GM21529 (cell line): ENCODE measurements at regions not wholly inside any gene's neighbourhood (a gene's known extent, or its start where the extent isn't known, plus 50 kb on each side); places are given as distances from the start of the nearest gene placed in this dataset.
"Not testable (repeated sequence)": the region's sequence is repeated elsewhere in the genome, so short reads cannot be mapped to it uniquely, and the experiment has no call there.

Experiments
- ATAC-seq: cut with Tn5 transposase; IDR thresholded peaks from one replicate; pipeline ENCODE4 v1.9.1; 2021; ENCODE audit not compliant: unreplicated experiment

- not testable (repeated sequence) for ATAC-seq
These were observed 137.8 kb upstream of the LCORL start for GRCh38 chr4:18159117-18159912.

- no peak for ATAC-seq
These were observed 133.8 kb upstream of the LCORL start for GRCh38 chr4:18155067-18156041.

- ATAC-seq, result no peak
These were observed 116.6 kb upstream of the LCORL start for GRCh38 chr4:18138076-18138665.

GRCh38 chr4:18134111-18134510 is 112.6 kb upstream of the LCORL start:
- ATAC-seq, result no peak

GRCh38 chr4:18130256-18130655 is 108.7 kb upstream of the LCORL start:
- ATAC-seq, result no peak

GRCh38 chr4:18128241-18128640 is 106.7 kb upstream of the LCORL start:
- ATAC-seq, result no peak

GRCh38 chr4:18127030-18127429 is 105.5 kb upstream of the LCORL start:
- ATAC-seq, result no peak

GRCh38 chr4:18113710-18114331 is 92.3 kb upstream of the LCORL start:
- ATAC-seq, result no peak

- no peak for ATAC-seq
These were observed 89.5 kb upstream of the LCORL start for GRCh38 chr4:18111081-18111480.

- ATAC-seq, result no peak
These were observed 88.5 kb upstream of the LCORL start for GRCh38 chr4:18110099-18110498.

- ATAC-seq, result no peak
These were observed 88.1 kb upstream of the LCORL start for GRCh38 chr4:18109676-18110075.

GRCh38 chr4:18107848-18108528 is 86.4 kb upstream of the LCORL start:
- ATAC-seq, result not testable (repeated sequence)

- no peak for ATAC-seq
These were observed 85.1 kb upstream of the LCORL start for GRCh38 chr4:18106620-18107019.

- peak; percentile 80 for ATAC-seq
These were observed 83.8 kb upstream of the LCORL start for GRCh38 chr4:18105030-18106011.

- no peak for ATAC-seq
These were observed 82.5 kb upstream of the LCORL start for GRCh38 chr4:18103876-18104605.

- no peak for ATAC-seq
These were observed 79.1 kb upstream of the LCORL start for GRCh38 chr4:18100657-18101056.

- not testable (repeated sequence) for ATAC-seq
These were observed 68.9 kb upstream of the LCORL start for GRCh38 chr4:18090447-18090846.

GRCh38 chr4:18082236-18082635 is 60.7 kb upstream of the LCORL start:
- no peak for ATAC-seq

- no peak for ATAC-seq
These were observed 60.2 kb upstream of the LCORL start for GRCh38 chr4:18081708-18082107.
